ENCODE measurements at regions not wholly inside any gene's neighbourhood (a gene's known extent, or its start where the extent isn't known, plus 50 kb on each side); places are given as distances from the start of the nearest gene placed in this dataset.

DNA sequence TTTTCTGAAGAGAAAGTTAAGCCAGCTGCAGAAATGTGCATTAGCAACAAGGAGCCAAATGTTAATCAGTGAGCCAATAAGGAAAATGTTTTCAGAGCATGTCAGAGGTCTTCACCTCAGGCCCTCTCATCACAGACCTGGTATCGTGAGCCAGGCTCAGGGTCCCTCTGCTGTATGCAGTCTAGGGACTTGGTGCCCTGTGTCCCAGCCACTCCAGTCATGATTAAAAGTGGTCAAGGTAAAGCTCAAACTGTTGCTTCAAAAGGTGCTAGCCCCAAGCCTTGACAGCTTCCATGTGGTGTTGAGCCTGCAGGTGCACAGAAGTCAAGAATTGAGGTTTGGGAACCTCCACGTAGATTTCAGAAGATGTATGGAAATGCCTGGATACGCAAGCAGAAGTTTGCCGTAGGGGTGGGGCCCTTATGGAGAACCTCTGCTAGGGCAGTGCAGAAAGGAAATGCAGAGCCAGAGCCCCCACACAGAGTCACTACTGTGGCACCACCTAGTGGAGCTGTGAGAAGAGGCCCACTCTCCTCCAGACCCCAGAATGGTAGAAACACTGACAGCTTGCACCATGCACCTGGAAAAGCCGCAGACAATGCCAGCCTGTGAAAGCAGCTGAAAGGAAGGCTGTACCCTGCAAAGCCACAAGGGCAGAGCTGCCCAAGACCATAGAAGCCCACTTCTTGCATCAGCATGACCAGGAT is 1128.7 kb downstream of the AMY1C start:
- no peak overlapping the region for H3K4me3 ChIP-seq
- no peaks in the 10 kb centered on the region for H3K4me1 ChIP-seq
- no peak for DNase-seq (ENCODE audit: low spot score)
- H3K9me3 ChIP-seq = no peaks in the 10 kb centered on the region
- TF ChIP-seq, protein P1, sequence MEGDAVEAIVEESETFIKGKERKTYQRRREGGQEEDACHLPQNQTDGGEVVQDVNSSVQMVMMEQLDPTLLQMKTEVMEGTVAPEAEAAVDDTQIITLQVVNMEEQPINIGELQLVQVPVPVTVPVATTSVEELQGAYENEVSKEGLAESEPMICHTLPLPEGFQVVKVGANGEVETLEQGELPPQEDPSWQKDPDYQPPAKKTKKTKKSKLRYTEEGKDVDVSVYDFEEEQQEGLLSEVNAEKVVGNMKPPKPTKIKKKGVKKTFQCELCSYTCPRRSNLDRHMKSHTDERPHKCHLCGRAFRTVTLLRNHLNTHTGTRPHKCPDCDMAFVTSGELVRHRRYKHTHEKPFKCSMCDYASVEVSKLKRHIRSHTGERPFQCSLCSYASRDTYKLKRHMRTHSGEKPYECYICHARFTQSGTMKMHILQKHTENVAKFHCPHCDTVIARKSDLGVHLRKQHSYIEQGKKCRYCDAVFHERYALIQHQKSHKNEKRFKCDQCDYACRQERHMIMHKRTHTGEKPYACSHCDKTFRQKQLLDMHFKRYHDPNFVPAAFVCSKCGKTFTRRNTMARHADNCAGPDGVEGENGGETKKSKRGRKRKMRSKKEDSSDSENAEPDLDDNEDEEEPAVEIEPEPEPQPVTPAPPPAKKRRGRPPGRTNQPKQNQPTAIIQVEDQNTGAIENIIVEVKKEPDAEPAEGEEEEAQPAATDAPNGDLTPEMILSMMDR (IDR thresholded peaks at IDR 0.05) = no peak
- H3K36me3 ChIP-seq = no peaks in the 10 kb centered on the region
- H3K27ac ChIP-seq = no peak overlapping the region
- no peaks in the 10 kb centered on the region for H3K27me3 ChIP-seq

DNA sequence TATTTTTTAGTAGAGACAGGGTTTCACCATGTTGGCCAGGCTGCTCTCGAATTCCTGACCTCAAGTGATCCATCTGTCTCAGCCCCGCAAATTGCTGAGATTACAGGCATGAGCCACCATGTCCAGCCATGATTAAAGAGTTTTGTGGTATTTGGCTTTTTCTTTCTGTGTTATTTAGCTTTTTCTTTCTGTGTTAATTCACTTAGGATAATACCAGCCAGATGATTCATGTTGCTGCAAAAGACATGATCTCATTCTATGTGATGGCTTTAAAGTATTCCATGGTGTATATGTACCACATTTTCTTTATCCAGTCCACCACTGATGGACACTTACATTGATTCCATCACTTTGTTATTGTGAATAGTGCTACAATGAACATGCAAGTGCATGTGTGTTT is 1135.2 kb downstream of the AMY1C start:
- H3K4me3 ChIP-seq = no peak overlapping the region
- DNase-seq (ENCODE audit: low spot score) = no peak
- no peaks in the 10 kb centered on the region for H3K27me3 ChIP-seq
- H3K4me1 ChIP-seq = no peaks in the 10 kb centered on the region
- no peak overlapping the region for H3K27ac ChIP-seq
- no peaks in the 10 kb centered on the region for H3K36me3 ChIP-seq
- TF ChIP-seq, protein P1 (IDR thresholded peaks at IDR 0.05) = no peak
- H3K9me3 ChIP-seq = no peaks in the 10 kb centered on the region

DNA sequence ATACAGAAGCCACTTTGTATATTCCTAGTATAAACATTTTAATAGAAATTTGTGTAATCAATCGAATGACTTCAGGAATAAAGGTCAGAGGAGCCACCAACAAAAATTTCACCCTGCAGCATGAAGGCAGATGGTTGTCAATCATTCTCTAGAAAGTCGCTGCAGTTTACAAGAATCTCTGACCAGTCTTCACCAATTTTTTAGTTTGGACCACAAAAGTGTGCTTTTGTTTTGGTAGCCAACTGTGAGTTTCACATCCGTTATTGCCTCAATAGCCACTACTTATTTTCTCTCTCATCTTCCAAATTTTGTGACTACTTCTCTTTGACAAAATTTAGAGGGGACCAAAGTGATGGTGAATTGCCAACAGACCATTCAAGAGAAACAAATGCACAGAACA is 1155.6 kb downstream of the AMY1C start:
- TF ChIP-seq, protein P1 (IDR thresholded peaks at IDR 0.05) = no peak
- Histone ChIP-seq H3K4me3 (no peak overlapping the region), H3K36me3 (no peaks in the 10 kb centered on the region), H3K27ac (no peak overlapping the region), H3K9me3 (peaks cover 0 to 11% of the 10 kb centered on the region in 2 donors), H3K4me1 (no peaks in the 10 kb centered on the region), H3K27me3 (no peaks in the 10 kb centered on the region)
- no peak for DNase-seq (ENCODE audit: low spot score)

DNA sequence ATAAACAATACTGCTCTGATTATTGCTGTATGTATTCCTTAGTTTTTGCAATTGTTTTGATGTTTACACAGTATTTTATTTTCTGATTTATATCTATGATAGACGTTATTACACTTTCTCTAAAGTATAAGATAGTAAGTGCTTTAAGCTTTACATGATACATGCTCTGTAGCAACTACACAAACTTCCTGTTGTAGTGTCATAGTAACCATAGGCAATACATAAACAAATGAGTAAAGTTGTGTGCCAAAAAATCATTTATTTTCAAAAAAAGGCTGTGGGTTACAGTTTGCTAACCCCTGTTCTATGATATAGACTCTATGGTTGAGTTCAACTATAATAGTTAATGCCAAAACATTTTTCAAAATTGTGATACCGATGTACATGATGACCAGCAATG is 1156.4 kb downstream of the AMY1C start:
- TF ChIP-seq, protein P1 (IDR thresholded peaks at IDR 0.05) = no peak
- H3K36me3 ChIP-seq = no peaks in the 10 kb centered on the region
- H3K4me1 ChIP-seq = no peaks in the 10 kb centered on the region
- no peak overlapping the region for H3K4me3 ChIP-seq
- no peak for DNase-seq (ENCODE audit: low spot score)
- no peak overlapping the region for H3K27ac ChIP-seq
- H3K9me3 ChIP-seq = peaks cover 0 to 11% of the 10 kb centered on the region in 2 donors
- no peaks in the 10 kb centered on the region for H3K27me3 ChIP-seq

DNA sequence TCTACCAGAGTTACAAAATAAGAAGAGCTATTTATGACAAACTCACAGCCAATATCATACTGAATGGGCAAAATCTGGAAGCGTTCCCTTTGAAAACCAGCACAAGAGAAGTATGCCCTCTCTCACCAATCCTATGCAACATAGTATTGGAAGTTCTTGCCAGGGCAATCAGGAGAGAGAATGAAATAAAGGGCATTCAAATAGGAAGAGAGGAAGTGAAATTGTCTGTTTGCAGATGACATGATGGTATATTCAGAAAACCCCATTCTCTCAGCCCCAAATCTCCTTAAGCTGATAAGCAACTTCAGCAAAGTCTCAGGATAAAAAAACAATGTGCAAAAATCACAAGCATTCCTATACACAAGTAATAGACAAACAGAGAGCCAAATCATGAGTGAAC is 1169.5 kb downstream of the AMY1C start:
- H3K27ac ChIP-seq = no peak overlapping the region
- H3K9me3 ChIP-seq = no peaks in the 10 kb centered on the region
- H3K4me1 ChIP-seq = no peaks in the 10 kb centered on the region
- TF ChIP-seq, protein P1 (IDR thresholded peaks at IDR 0.05) = no peak
- H3K27me3 ChIP-seq = no peaks in the 10 kb centered on the region
- DNase-seq (ENCODE audit: low spot score) = no peak
- no peaks in the 10 kb centered on the region for H3K36me3 ChIP-seq
- no peak overlapping the region for H3K4me3 ChIP-seq

DNA sequence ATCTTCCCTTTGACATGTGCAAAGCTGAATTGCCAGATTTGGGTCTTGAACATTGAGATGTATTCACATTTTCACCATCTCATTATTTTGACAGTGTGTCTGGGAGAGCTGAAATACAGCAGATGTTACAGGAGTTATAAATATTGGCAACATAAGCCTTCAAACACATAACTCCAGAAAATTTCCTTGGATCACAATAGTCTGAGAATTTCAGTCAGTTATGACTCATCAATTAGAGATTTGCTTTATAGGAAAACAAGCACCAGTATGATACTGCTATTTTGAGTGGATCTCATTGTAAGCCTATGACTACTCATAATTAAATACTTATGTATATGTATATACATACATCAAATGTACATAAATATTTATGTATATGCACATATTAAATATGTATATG is 1171.8 kb downstream of the AMY1C start:
- no peak overlapping the region for H3K27ac ChIP-seq
- H3K9me3 ChIP-seq = no peaks in the 10 kb centered on the region
- TF ChIP-seq, protein P1 (IDR thresholded peaks at IDR 0.05) = no peak
- H3K4me1 ChIP-seq = no peaks in the 10 kb centered on the region
- H3K36me3 ChIP-seq = no peaks in the 10 kb centered on the region
- H3K4me3 ChIP-seq = no peak overlapping the region
- no peaks in the 10 kb centered on the region for H3K27me3 ChIP-seq
- no peak for DNase-seq (ENCODE audit: low spot score)

Data from right atrium auricular region (tissue), 2 donors.